ENCODE measurements at regions not wholly inside any gene's neighbourhood (a gene's known extent, or its start where the extent isn't known, plus 50 kb on each side); places are given as distances from the start of the nearest gene placed in this dataset.
A peak's percentile ranks its signal among the peaks of the same experiment; 100 is the strongest.

- TF ChIP-seq, protein P1, sequence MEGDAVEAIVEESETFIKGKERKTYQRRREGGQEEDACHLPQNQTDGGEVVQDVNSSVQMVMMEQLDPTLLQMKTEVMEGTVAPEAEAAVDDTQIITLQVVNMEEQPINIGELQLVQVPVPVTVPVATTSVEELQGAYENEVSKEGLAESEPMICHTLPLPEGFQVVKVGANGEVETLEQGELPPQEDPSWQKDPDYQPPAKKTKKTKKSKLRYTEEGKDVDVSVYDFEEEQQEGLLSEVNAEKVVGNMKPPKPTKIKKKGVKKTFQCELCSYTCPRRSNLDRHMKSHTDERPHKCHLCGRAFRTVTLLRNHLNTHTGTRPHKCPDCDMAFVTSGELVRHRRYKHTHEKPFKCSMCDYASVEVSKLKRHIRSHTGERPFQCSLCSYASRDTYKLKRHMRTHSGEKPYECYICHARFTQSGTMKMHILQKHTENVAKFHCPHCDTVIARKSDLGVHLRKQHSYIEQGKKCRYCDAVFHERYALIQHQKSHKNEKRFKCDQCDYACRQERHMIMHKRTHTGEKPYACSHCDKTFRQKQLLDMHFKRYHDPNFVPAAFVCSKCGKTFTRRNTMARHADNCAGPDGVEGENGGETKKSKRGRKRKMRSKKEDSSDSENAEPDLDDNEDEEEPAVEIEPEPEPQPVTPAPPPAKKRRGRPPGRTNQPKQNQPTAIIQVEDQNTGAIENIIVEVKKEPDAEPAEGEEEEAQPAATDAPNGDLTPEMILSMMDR (IDR thresholded peaks at IDR 0.05; ENCODE audit: insufficient read depth, low read depth, low read length, missing control alignments), result no peak
These were observed 595.9 kb upstream of the MEF2C start for GRCh38 chr5:89478851-89479250.

DNA sequence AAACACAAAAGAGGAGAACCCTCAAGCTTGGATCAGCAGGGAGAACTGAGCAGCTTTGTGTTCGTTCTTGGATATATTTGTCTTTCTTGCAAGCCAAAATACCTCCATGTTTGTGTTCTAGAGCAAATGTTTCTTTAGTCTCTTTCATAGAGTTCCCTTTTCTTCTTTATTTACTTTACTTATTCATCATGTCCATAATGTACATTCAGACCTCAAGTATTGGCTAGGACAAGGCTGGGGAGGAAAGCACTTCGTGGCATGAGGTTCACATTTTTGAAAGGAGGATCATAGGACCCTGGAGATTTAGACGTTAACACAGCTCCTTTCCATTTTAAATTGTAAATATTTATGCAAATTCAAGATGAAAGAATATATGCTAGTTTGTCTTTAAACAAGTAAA, 590.2 kb upstream of the MEF2C start:
- no peak overlapping the region for H3K4me3 ChIP-seq (ENCODE audit: low read length)
- DNase-seq (ENCODE audit: low read depth), result peak; percentile 2
- TF ChIP-seq, protein P1 (IDR thresholded peaks at IDR 0.05; ENCODE audit: insufficient read depth, low read depth, low read length, missing control alignments), result no peak

More at GRCh38 chr5:89478851-89479250, 595.9 kb upstream of the MEF2C start:
- DNase-seq (ENCODE audit: low read depth), result no peak
- H3K4me3 ChIP-seq (ENCODE audit: low read length), result no peak overlapping the region

- TF ChIP-seq, protein P1 (IDR thresholded peaks at IDR 0.05; ENCODE audit: insufficient read depth, low read depth, low read length, missing control alignments), result no peak
- DNase-seq (ENCODE audit: low read depth), result no peak
- no peak overlapping the region for H3K4me3 ChIP-seq (ENCODE audit: low read length)
These were observed 588.6 kb upstream of the MEF2C start for GRCh38 chr5:89471541-89471940.

DNA sequence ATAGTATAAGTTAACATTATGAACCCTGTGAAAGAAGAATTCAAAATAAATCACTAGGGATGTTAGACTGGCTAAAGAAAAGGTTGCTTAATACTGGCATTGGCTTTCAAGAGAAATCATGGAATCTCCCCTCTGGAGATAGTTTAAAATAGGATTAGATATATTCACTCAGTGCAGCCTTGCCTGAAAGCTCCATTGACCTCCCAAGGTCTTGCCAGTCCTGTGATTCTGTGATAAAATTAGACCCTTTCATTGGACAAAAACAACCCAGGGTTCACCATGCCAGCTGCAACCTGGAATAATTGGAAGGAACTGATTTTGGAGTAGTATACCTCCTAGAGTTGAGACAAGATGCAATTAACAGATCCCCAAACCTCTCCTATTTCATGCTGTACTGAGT, 588.1 kb upstream of the MEF2C start:
- DNase-seq (ENCODE audit: low read depth), result no peak
- TF ChIP-seq, protein P1 (IDR thresholded peaks at IDR 0.05; ENCODE audit: insufficient read depth, low read depth, low read length, missing control alignments), result no peak
- no peak overlapping the region for H3K4me3 ChIP-seq (ENCODE audit: low read length)

- no peak for DNase-seq (ENCODE audit: low read depth)
- TF ChIP-seq, protein P1 (IDR thresholded peaks at IDR 0.05; ENCODE audit: insufficient read depth, low read depth, low read length, missing control alignments), result no peak
- no peak overlapping the region for H3K4me3 ChIP-seq (ENCODE audit: low read length)
These were observed 587.7 kb upstream of the MEF2C start for GRCh38 chr5:89470658-89471057.

- DNase-seq (ENCODE audit: low read depth), result no peak
- TF ChIP-seq, protein P1 (IDR thresholded peaks at IDR 0.05; ENCODE audit: insufficient read depth, low read depth, low read length, missing control alignments), result no peak
- no peak overlapping the region for H3K4me3 ChIP-seq (ENCODE audit: low read length)
These were observed 575.3 kb upstream of the MEF2C start for GRCh38 chr5:89458332-89458656.

- peak; percentile 80 for DNase-seq (ENCODE audit: low read depth)
- TF ChIP-seq, protein P1 (IDR thresholded peaks at IDR 0.05; ENCODE audit: insufficient read depth, low read depth, low read length, missing control alignments), result no peak
- no peak overlapping the region for H3K4me3 ChIP-seq (ENCODE audit: low read length)
These were observed 574.7 kb upstream of the MEF2C start for GRCh38 chr5:89457411-89458331.
